ENCODE measurements at regions not wholly inside any gene's neighbourhood (a gene's known extent, or its start where the extent isn't known, plus 50 kb on each side); places are given as distances from the start of the nearest gene placed in this dataset.
"Not testable (repeated sequence)": the region's sequence is repeated elsewhere in the genome, so short reads cannot be mapped to it uniquely, and the experiment has no call there.

GRCh38 chr2:235105821-235106359 lies 154.1 kb downstream of the SH3BP4 start:
- DNase-seq: no peak

- DNase-seq: no peak
Observed at GRCh38 chr2:235106874-235107639, 155.2 kb downstream of the SH3BP4 start.

- no peak for DNase-seq
Observed at GRCh38 chr2:235107640-235107951, 155.8 kb downstream of the SH3BP4 start.

GRCh38 chr2:235109561-235109960 lies 157.7 kb downstream of the SH3BP4 start:
- not testable (repeated sequence) for DNase-seq

- no peak for DNase-seq
Observed at GRCh38 chr2:235112365-235112764, 160.5 kb downstream of the SH3BP4 start.

- DNase-seq: no peak
Observed at GRCh38 chr2:235113854-235114253, 162.0 kb downstream of the SH3BP4 start.

- DNase-seq: no peak
Observed at GRCh38 chr2:235114286-235114685, 162.5 kb downstream of the SH3BP4 start.

- DNase-seq: no peak
Observed at GRCh38 chr2:235115521-235115920, 163.7 kb downstream of the SH3BP4 start.

GRCh38 chr2:235116885-235117492 lies 165.2 kb downstream of the SH3BP4 start:
- DNase-seq: no peak

- DNase-seq: no peak
Observed at GRCh38 chr2:235126768-235127167, 175.0 kb downstream of the SH3BP4 start.

- no peak for DNase-seq
Observed at GRCh38 chr2:235127931-235128330, 176.1 kb downstream of the SH3BP4 start.

- no peak for DNase-seq
Observed at GRCh38 chr2:235129850-235130249, 178.0 kb downstream of the SH3BP4 start.

GRCh38 chr2:235131334-235132305 lies 179.8 kb downstream of the SH3BP4 start:
- DNase-seq: no peak

- no peak for DNase-seq
Observed at GRCh38 chr2:235132651-235133050, 180.8 kb downstream of the SH3BP4 start.

GRCh38 chr2:235133837-235134236 lies 182.0 kb downstream of the SH3BP4 start:
- no peak for DNase-seq

GRCh38 chr2:235134420-235134819 lies 182.6 kb downstream of the SH3BP4 start:
- DNase-seq: no peak

- no peak for DNase-seq
Observed at GRCh38 chr2:235135195-235135965, 183.6 kb downstream of the SH3BP4 start.

GRCh38 chr2:235135990-235136561 lies 184.3 kb downstream of the SH3BP4 start:
- peak; percentile 39 for DNase-seq

GRCh38 chr2:235138339-235138738 lies 186.5 kb downstream of the SH3BP4 start:
- no peak for DNase-seq

- DNase-seq: no peak
Observed at GRCh38 chr2:235139956-235140800, 188.4 kb downstream of the SH3BP4 start.

GRCh38 chr2:235140801-235141081 lies 188.9 kb downstream of the SH3BP4 start:
- no peak for DNase-seq
